H9 (cell line): ENCODE measurements at regions not wholly inside any gene's neighbourhood (a gene's known extent, or its start where the extent isn't known, plus 50 kb on each side); places are given as distances from the start of the nearest gene placed in this dataset.

Experiments
- DNase-seq: peaks from one replicate; pipeline ENCODE4 v3.0.0-alpha.2; 2017
- H2AFZ ChIP-seq: one replicate; pipeline ENCODE4 v1.6.1; 2013; ENCODE audit warnings: mild to moderate bottlenecking, low read length, control low read depth, moderate library complexity
- H2AK5ac ChIP-seq: 2 replicates; pipeline ENCODE4 v1.6.1; 2013; ENCODE audit warnings: low read length, control low read depth, mixed read lengths; ENCODE audit not compliant: insufficient read length
- H2BK120ac ChIP-seq: one replicate; pipeline ENCODE4 v1.6.1; 2013; ENCODE audit warnings: low read depth, mild to moderate bottlenecking, low read length, control low read depth, inconsistent platforms; ENCODE audit not compliant: poor library complexity, severe bottlenecking
- H2BK12ac ChIP-seq: 2 replicates; pipeline ENCODE4 v1.6.1; 2013; ENCODE audit warnings: low read length, control low read depth, mixed read lengths, low read depth; ENCODE audit not compliant: insufficient read length
- H2BK15ac ChIP-seq: 2 replicates; pipeline ENCODE4 v1.6.1; 2013; ENCODE audit warnings: low read depth, low read length, control low read depth
- H2BK20ac ChIP-seq: one replicate; pipeline ENCODE4 v1.6.1; 2013; ENCODE audit warnings: low read depth, mild to moderate bottlenecking, low read length, control low read depth, inconsistent platforms; ENCODE audit not compliant: poor library complexity, severe bottlenecking
- H2BK5ac ChIP-seq: 2 replicates; pipeline ENCODE4 v1.6.1; 2013; ENCODE audit warnings: low read length, control low read depth, mixed read lengths; ENCODE audit not compliant: insufficient read length
- H3K14ac ChIP-seq: 2 replicates; pipeline ENCODE4 v1.6.1; 2013; ENCODE audit warnings: low read length, control low read depth; ENCODE audit not compliant: insufficient read depth
- H3K18ac ChIP-seq: 2 replicates; pipeline ENCODE4 v1.6.1; 2013; ENCODE audit warnings: low read depth, mild to moderate bottlenecking, mixed read lengths, low read length, control low read depth; ENCODE audit not compliant: insufficient read length
- H3K23ac ChIP-seq: 2 replicates; pipeline ENCODE4 v1.6.1; 2013; ENCODE audit warnings: low read length, control low read depth, mixed read lengths, low read depth; ENCODE audit not compliant: insufficient read length
- H3K23me2 ChIP-seq: 2 replicates; pipeline ENCODE4 v1.6.1; 2013; ENCODE audit warnings: low read depth, mild to moderate bottlenecking, mixed read lengths, low read length, control low read depth; ENCODE audit not compliant: insufficient read length, poor library complexity, severe bottlenecking
- H3K27ac ChIP-seq: 2 replicates; pipeline ENCODE4 v1.5.1; 2013; ENCODE audit warnings: low read length, control low read depth, mixed read lengths, low read depth; ENCODE audit not compliant: insufficient read length
- H3K27me3 ChIP-seq: 2 replicates; pipeline ENCODE4 v1.6.1; 2013; ENCODE audit warnings: low read length, control low read depth, inconsistent platforms; ENCODE audit not compliant: insufficient read depth
- H3K4ac ChIP-seq: 2 replicates; pipeline ENCODE4 v1.6.1; 2013; ENCODE audit warnings: low read depth, mild to moderate bottlenecking, control low read depth, inconsistent platforms, low read length, moderate library complexity
- H3K4me1 ChIP-seq: 2 replicates; pipeline ENCODE4 v1.6.1; 2013; ENCODE audit warnings: low read length, control low read depth, inconsistent platforms; ENCODE audit not compliant: insufficient read depth
- H3K4me2 ChIP-seq: 2 replicates; pipeline ENCODE4 v1.6.1; 2013; ENCODE audit warnings: low read length, control low read depth, mixed read lengths; ENCODE audit not compliant: insufficient read length, insufficient read depth
- H3K56ac ChIP-seq: 2 replicates; pipeline ENCODE4 v1.6.1; 2013; ENCODE audit warnings: low read depth, mild to moderate bottlenecking, mixed read lengths, low read length, control low read depth; ENCODE audit not compliant: insufficient read length
- H3K79me1 ChIP-seq: 2 replicates; pipeline ENCODE4 v1.6.1; 2013; ENCODE audit warnings: low read depth, mild to moderate bottlenecking, moderate library complexity, low read length, control low read depth, inconsistent platforms; ENCODE audit not compliant: insufficient read depth, poor library complexity, severe bottlenecking
- H3K79me2 ChIP-seq: 2 replicates; pipeline ENCODE4 v1.6.1; 2013; ENCODE audit warnings: low read length, control low read depth, inconsistent platforms; ENCODE audit not compliant: insufficient read depth
- H3K9ac ChIP-seq: 2 replicates; pipeline ENCODE4 v1.6.1; 2013; ENCODE audit warnings: low read length, control low read depth, mixed read lengths; ENCODE audit not compliant: insufficient read length; ENCODE audit errors: extremely low read depth
- H3K9me3 ChIP-seq: one replicate; pipeline ENCODE4 v1.6.1; 2013; ENCODE audit warnings: low read depth, low read length, inconsistent platforms; ENCODE audit not compliant: control insufficient read depth
- H3T11ph ChIP-seq: one replicate; pipeline ENCODE4 v1.6.1; 2013; ENCODE audit warnings: mild to moderate bottlenecking, low read length, control low read depth, inconsistent platforms
- H4K20me1 ChIP-seq: one replicate; pipeline ENCODE4 v1.6.1; 2013; ENCODE audit not compliant: control insufficient read depth, insufficient read length, insufficient read depth
- H4K5ac ChIP-seq: 2 replicates; pipeline ENCODE4 v1.6.1; 2013; ENCODE audit warnings: low read depth, mild to moderate bottlenecking, mixed read lengths, low read length, control low read depth; ENCODE audit not compliant: insufficient read length
- H4K8ac ChIP-seq: replicated peaks from 2 replicates; pipeline ENCODE4 v1.6.1; 2013; ENCODE audit warnings: low read length, control low read depth, mixed read lengths, low read depth; ENCODE audit not compliant: insufficient read length
- H4K91ac ChIP-seq: 2 replicates; pipeline ENCODE4 v1.6.1; 2013; ENCODE audit warnings: low read depth, mild to moderate bottlenecking, moderate library complexity, mixed read lengths, low read length, control low read depth; ENCODE audit not compliant: insufficient read length
- H3K27ac Mint-ChIP-seq, 3 experiments: 2 replicates in 2 of 3; 3 replicates in 1 of 3; pipeline ENCODE4 v1.8.0; 2020 to 2021; ENCODE audit warnings: mixed read lengths in 3 of 3, mild to moderate bottlenecking in 1 of 3, moderate library complexity in 1 of 3
- H3K27me3 Mint-ChIP-seq: 2 replicates; pipeline ENCODE4 v1.8.0; 2021; ENCODE audit warnings: low read depth, mild to moderate bottlenecking, moderate library complexity, mixed read lengths
- H3K36me3 Mint-ChIP-seq, 3 experiments: 2 replicates in 2 of 3; 3 replicates in 1 of 3; pipeline ENCODE4 v1.8.0; 2020 to 2021; ENCODE audit warnings: low read depth in 3 of 3, mixed read lengths in 3 of 3; ENCODE audit not compliant: insufficient read depth in 1 of 3
- H3K4me1 Mint-ChIP-seq, 2 experiments: 2 replicates each; pipeline ENCODE4 v1.8.0; 2020; ENCODE audit warnings: mixed read lengths in 2 of 2
- H3K4me3 Mint-ChIP-seq, 2 experiments: 2 replicates in 1 of 2; 3 replicates in 1 of 2; pipeline ENCODE4 v1.8.0; 2020 to 2021; ENCODE audit warnings: mild to moderate bottlenecking in 2 of 2, mixed read lengths in 2 of 2, moderate library complexity in 1 of 2
- H3K9me3 Mint-ChIP-seq, 2 experiments: 2 replicates in 1 of 2; 3 replicates in 1 of 2; pipeline ENCODE4 v1.8.0; 2020; ENCODE audit warnings: mild to moderate bottlenecking in 2 of 2, mixed read lengths in 2 of 2, moderate library complexity in 1 of 2
- WGBS: extraction: QIAGEN DNeasy Blood & Tissue Kit; methylation state at CpG from one replicate; pipeline ENCODE4 v1.1.7; 2013; ENCODE audit warnings: missing lambda C conversion rate, low lambda C conversion rate, mixed read lengths; ENCODE audit not compliant: insufficient read length; ENCODE audit errors: extremely low coverage; 5-methylcytosine and 5-hydroxymethylcytosine counted together
- TF ChIP-seq, protein P1 (sequence below): fragments of 200-600 bp; sonication (generic); conservative IDR thresholded peaks from 3 replicates; pipeline ENCODE4 v1.8.0; 2021; ENCODE audit warnings: antibody characterized with exemption, mild to moderate bottlenecking

DNA sequence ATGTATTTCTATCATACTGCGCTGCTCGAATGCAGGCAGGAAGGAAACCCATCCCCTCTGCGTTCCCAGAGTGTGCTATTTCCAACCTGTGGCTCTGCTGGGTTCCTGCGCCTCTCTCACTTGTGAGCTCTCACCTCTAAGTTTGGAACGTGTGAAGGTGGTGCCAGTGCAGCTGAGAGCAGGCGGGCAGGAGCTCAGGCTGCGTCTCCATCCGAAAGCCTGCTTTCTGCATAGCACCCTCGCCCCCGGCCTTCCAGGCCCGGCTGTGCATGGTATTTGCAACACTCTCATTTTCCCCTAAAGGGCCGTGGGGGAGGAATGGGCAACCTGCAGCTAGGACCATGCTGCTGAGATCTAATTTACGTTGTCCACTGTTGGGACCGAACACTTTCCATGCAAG, 288.0 kb upstream of the TSHZ2 start:
- H3K4me1 ChIP-seq, result no peaks in the 10 kb centered on the region
- Mint-ChIP-seq H3K4me1 (peaks cover 0 to 10% of the 10 kb centered on the region in 2 experiments; a peak in 1 of 4 replicates), H3K9me3 (no peaks in the 10 kb centered on the region), H3K36me3 (no peaks in the 10 kb centered on the region), H3K27me3 (no peaks in the 10 kb centered on the region), H3K4me3 (no peak overlapping the region), H3K27ac (no peak overlapping the region)
- no peak overlapping the region for H3K23ac ChIP-seq
- H3K27me3 ChIP-seq, result no peaks in the 10 kb centered on the region
- no peak overlapping the region for H2BK120ac ChIP-seq
- H2BK12ac ChIP-seq, result no peak overlapping the region
- H4K5ac ChIP-seq, result no peak overlapping the region
- no peak for DNase-seq
- H4K20me1 ChIP-seq, result no peaks in the 10 kb centered on the region
- H3K4me2 ChIP-seq, result no peak overlapping the region
- H3K79me2 ChIP-seq, result no peaks in the 10 kb centered on the region
- H2AFZ ChIP-seq, result no peak overlapping the region
- no peak overlapping the region for H3K18ac ChIP-seq
- WGBS, result no CpG with 5 or more reads among the region's 14 CpGs
- no peak overlapping the region for H3T11ph ChIP-seq
- H3K9me3 ChIP-seq, result no peaks in the 10 kb centered on the region
- H2BK5ac ChIP-seq, result no peak overlapping the region
- no peak overlapping the region for H4K8ac ChIP-seq
- H3K23me2 ChIP-seq, result no peaks in the 10 kb centered on the region
- no peak overlapping the region for H2AK5ac ChIP-seq
- H3K9ac ChIP-seq, result no peak overlapping the region
- H2BK15ac ChIP-seq, result no peak overlapping the region
- no peak overlapping the region for H3K14ac ChIP-seq
- H3K27ac ChIP-seq, result no peak overlapping the region
- no peak overlapping the region for H2BK20ac ChIP-seq
- H4K91ac ChIP-seq, result no peak overlapping the region
- H3K56ac ChIP-seq, result no peak overlapping the region
- TF ChIP-seq, protein P1, sequence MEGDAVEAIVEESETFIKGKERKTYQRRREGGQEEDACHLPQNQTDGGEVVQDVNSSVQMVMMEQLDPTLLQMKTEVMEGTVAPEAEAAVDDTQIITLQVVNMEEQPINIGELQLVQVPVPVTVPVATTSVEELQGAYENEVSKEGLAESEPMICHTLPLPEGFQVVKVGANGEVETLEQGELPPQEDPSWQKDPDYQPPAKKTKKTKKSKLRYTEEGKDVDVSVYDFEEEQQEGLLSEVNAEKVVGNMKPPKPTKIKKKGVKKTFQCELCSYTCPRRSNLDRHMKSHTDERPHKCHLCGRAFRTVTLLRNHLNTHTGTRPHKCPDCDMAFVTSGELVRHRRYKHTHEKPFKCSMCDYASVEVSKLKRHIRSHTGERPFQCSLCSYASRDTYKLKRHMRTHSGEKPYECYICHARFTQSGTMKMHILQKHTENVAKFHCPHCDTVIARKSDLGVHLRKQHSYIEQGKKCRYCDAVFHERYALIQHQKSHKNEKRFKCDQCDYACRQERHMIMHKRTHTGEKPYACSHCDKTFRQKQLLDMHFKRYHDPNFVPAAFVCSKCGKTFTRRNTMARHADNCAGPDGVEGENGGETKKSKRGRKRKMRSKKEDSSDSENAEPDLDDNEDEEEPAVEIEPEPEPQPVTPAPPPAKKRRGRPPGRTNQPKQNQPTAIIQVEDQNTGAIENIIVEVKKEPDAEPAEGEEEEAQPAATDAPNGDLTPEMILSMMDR, result no peak
- H3K4ac ChIP-seq, result no peak overlapping the region
- no peaks in the 10 kb centered on the region for H3K79me1 ChIP-seq
